ENCODE measurements at regions not wholly inside any gene's neighbourhood (a gene's known extent, or its start where the extent isn't known, plus 50 kb on each side); places are given as distances from the start of the nearest gene placed in this dataset.

GRCh38 chr3:164222197-164222596, 856.1 kb downstream of the SI start:
- no peak for TF ChIP-seq GATA2 (IDR thresholded peaks at IDR 0.05; ENCODE audit: low read depth, low read length)
- TF ChIP-seq GATA3 (IDR thresholded peaks at IDR 0.05; ENCODE audit: low read depth, low read length), result no peak

All from SH-SY5Y (cell line).